Activated T-cell treated with anti-CD3 and anti-CD28 coated beads, Interleukin-2, amount 50 U/mL, for 4 hours (primary cell): ENCODE measurements at regions not wholly inside any gene's neighbourhood (a gene's known extent, or its start where the extent isn't known, plus 50 kb on each side); places are given as distances from the start of the nearest gene placed in this dataset.
A peak's percentile ranks its signal among the peaks of the same experiment; 100 is the strongest.
"Not testable (repeated sequence)": the region's sequence is repeated elsewhere in the genome, so short reads cannot be mapped to it uniquely, and the experiment has no call there.

Source experiments
- ATAC-seq, 2 donors: fragments of 200-7000 bp; cut with Tn5 transposase; one replicate each; pipeline ENCODE4 v1.10.0; 2021
- DNase-seq: peaks from one replicate; pipeline ENCODE4 v3.0.0-alpha.2; 2020
- H3K27me3 Mint-ChIP-seq: one replicate; pipeline ENCODE4 v1.8.0; 2021; ENCODE audit warnings: low read depth, mixed read lengths
- H3K36me3 Mint-ChIP-seq: one replicate; pipeline ENCODE4 v1.8.0; 2022; ENCODE audit warnings: mixed read lengths; ENCODE audit not compliant: insufficient read depth
- H3K4me1 Mint-ChIP-seq: one replicate; pipeline ENCODE4 v1.8.0; 2021; ENCODE audit warnings: low read depth, mixed read lengths
- H3K4me3 Mint-ChIP-seq: one replicate; pipeline ENCODE4 v1.8.0; 2021; ENCODE audit warnings: mild to moderate bottlenecking, moderate library complexity, mixed read lengths
- H3K9me3 Mint-ChIP-seq: one replicate; pipeline ENCODE4 v1.8.0; 2021; ENCODE audit warnings: mixed read lengths

DNA sequence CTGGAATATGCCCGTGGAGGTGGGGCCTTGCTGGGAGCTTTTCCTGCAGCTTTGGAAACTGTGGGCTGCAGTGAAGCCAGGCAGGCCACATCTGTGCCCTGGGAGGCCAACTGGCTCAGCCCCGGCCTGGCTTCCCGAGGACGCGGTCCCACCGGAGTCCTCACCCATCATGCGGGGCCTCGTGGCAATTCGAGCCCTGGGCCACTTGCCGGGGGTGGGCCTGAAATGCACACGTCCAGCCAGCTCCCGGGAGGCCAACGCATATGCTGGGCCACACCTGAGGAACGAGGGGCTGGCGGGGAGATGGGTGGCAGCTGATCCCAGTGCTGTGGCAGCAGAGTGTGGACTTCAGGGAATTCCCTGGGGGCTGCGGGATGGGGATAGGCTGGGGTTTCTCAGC lies 172.4 kb upstream of the GSE1 start:
- Mint-ChIP-seq H3K9me3 (no peaks in the 10 kb centered on the region), H3K36me3 (no peaks in the 10 kb centered on the region), H3K4me1 (peaks cover 1% of the 10 kb centered on the region), H3K27me3 (no peaks in the 10 kb centered on the region), H3K4me3 (no peak overlapping the region)
- no peak for DNase-seq
- ATAC-seq = no peak

DNA sequence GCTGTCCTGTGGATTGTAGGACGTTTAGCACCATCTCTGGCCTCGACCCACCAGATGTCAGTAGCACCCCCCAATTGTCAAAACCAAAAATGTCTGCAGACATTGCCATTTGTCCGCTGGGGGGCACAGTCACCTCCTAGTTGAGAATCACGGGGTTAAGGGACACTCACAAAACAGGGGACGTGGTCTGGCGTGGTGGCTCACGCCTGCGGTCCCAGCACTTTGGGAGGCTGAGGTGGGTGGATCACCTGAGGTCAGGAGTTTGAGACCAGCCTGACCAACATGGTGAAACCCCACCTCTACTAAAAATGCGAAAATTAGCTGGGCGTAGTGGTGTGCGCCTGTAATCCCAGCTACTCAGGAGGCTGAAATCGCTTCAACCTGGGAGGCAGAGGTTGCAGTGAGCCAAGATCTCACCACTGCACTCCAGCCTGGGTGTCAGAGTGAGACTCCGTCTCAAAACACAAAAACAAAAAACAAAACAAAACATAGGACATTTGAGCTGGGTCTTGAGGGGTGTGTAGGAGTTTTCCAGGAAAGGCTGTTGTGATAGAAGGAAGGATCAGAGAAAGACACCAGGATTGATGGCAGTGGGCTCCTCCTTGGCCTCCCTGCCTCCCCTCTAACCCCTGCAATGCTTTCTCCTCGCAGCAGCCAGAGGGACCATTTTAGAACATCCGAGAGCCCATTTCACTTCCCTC lies 171.8 kb upstream of the GSE1 start:
- DNase-seq = no peak
- no peak for ATAC-seq
- Mint-ChIP-seq H3K4me3 (no peak overlapping the region), H3K36me3 (no peaks in the 10 kb centered on the region), H3K27me3 (no peaks in the 10 kb centered on the region), H3K4me1 (peaks cover 1% of the 10 kb centered on the region), H3K9me3 (no peaks in the 10 kb centered on the region)

DNA sequence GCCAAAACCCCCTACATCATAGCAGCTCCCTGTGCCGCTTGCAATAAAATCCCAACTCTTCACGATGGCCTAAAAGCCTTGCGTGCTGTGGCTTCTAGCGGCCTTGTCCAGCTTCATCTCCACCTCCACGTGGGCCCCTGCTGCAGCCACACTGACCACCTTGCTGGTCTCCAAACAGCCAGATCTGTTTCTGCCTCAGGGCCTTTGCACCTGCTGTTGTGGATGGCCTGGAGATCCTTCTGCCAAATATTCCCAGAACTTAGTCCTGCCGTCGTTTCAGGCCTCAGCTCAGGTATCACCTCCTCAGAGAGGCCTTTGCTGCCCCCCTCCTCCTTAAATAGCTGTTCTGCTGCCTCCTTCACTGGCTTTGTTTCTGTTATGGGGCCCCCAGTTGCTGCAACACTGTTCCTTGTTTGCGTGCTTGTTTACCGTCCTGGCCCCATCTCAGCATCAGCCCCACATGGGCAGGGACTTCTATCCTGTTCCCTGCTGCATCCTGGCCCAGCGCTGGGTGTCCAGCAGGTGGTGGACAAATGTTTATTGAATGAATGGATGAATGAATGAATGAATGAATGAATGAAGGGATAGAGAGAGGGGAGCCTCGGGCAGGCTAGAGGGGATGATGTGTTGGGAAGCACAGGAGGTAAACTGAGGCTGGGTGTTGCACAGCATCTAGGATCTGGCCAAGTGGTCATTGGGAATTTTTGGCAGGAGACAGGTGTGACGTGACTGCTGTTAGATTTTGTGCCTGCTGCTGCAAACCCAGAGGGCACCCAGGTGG lies 171.0 kb upstream of the GSE1 start:
- ATAC-seq (no peak), DNase-seq (no peak)
- Mint-ChIP-seq H3K36me3 (no peaks in the 10 kb centered on the region), H3K27me3 (no peaks in the 10 kb centered on the region), H3K9me3 (no peaks in the 10 kb centered on the region), H3K4me3 (no peak overlapping the region), H3K4me1 (peaks cover 1% of the 10 kb centered on the region)

DNA sequence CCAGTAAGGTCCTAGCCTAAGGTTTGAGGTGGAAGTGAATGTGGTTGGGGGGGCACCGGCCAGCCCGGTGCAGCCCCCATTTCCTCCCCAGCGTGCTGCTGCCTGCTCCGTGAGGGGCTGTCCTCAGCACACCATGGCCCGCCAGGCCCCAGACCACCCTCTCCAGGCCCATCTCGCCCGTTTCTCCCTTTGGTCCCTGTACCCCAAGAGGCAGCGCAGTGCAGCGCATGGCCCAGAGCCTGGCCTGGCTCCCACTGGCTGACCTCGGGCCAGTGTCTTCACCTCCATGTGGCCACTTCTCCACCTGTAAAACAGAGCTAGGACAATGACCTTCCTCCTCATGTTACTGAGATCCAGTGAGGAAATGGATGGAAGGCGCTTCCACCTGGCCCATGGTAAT lies 170.0 kb upstream of the GSE1 start:
- DNase-seq = no peak
- Mint-ChIP-seq H3K9me3 (no peaks in the 10 kb centered on the region), H3K4me3 (no peak overlapping the region)

DNA sequence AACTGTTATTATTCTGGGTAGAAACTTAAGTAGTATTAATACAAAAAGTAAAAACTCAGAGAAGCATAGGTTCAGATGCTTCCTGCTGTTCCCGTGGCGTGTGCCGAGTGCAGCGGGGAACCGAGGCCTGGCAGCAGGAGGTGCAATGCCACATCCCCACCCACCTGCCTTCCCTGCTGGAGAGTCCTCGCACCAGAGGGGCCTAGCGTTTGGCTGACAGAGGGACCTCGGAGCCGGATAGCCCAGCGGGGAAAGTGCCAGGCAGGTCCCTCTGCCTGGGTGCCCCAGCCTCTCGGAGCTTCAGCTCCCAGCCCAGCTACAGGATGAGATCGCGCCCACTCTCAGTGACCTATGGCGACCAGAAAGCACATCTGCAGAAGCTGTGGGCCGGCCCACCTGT lies 169.6 kb upstream of the GSE1 start:
- Mint-ChIP-seq H3K4me3 (no peak overlapping the region), H3K36me3 (no peaks in the 10 kb centered on the region), H3K9me3 (no peaks in the 10 kb centered on the region), H3K27me3 (no peaks in the 10 kb centered on the region), H3K4me1 (peaks cover 10% of the 10 kb centered on the region)
- no peak for ATAC-seq
- no peak for DNase-seq

More for the DNA sequence above, 170.0 kb upstream of the GSE1 start:
- ATAC-seq = no peak
- Mint-ChIP-seq H3K27me3 (no peaks in the 10 kb centered on the region), H3K36me3 (no peaks in the 10 kb centered on the region), H3K4me1 (peaks cover 7% of the 10 kb centered on the region)

DNA sequence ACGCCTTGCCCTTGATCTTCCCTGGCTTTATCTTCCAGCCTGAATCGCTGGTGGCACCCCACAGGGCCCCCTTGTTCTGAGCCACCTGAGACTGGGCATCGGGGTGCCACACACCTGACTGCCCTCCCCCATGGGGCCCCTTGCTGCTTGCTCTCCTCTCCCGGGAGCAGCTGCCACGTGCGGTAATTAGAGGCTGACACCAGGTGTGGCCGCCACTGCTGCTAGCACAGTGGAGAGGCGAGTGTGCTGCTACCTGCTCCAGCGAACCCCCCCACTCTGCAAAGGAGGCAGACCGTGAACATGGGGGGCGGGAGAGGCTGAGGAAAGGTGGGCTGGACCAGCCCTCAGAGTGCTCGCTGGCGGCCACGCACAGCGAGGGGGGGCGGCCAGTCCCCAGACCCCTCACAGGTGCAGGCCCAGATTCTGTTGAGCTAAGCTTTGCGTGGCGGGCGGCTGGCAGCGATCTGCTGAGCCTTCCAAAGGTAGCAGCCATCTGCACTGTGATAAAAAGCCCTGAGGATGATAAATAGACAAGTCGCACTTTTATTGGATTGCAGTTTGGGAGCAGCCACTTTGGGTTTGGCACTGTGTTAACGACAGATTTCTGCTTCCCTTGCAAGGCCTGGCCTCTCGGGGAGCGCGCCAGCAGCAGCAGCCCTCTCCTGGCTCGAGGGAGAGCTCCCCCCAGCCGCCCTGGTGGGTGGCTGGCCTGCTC lies 167.9 kb upstream of the GSE1 start:
- Mint-ChIP-seq H3K36me3 (no peaks in the 10 kb centered on the region), H3K4me3 (no peak overlapping the region)

DNA sequence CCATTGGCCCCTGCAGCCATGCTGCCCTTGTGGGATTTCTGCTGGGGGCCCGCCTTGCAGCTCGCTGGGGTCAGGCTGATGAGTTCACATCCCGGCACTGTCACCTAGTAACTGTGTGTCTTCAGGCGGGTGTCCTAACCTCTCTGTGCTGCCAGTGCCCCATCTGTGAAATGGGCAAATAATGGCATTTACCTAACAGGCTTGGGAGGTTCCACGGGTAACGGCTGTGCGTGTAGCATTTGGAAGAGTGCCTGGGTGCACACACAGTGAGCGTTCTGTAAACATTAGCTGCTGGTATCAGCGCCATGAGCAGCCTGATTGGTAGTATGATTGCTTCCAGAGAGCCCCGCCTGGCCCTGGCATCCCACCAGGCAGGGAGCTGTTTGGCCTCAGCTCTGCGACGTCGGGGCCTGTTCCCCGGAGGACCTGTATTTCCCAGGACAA lies 167.3 kb upstream of the GSE1 start:
- H3K4me3 Mint-ChIP-seq = no peak overlapping the region
- DNase-seq (no peak), ATAC-seq (no peak)
- H3K36me3 Mint-ChIP-seq = no peaks in the 10 kb centered on the region
- H3K4me1 Mint-ChIP-seq = peaks cover 24% of the 10 kb centered on the region
- H3K27me3 Mint-ChIP-seq = no peaks in the 10 kb centered on the region
- H3K9me3 Mint-ChIP-seq = no peaks in the 10 kb centered on the region

More for the DNA sequence above, 167.9 kb upstream of the GSE1 start:
- ATAC-seq = no peak
- DNase-seq = no peak
- no peaks in the 10 kb centered on the region for H3K27me3 Mint-ChIP-seq
- H3K4me1 Mint-ChIP-seq = peaks cover 24% of the 10 kb centered on the region
- H3K9me3 Mint-ChIP-seq = no peaks in the 10 kb centered on the region

DNA sequence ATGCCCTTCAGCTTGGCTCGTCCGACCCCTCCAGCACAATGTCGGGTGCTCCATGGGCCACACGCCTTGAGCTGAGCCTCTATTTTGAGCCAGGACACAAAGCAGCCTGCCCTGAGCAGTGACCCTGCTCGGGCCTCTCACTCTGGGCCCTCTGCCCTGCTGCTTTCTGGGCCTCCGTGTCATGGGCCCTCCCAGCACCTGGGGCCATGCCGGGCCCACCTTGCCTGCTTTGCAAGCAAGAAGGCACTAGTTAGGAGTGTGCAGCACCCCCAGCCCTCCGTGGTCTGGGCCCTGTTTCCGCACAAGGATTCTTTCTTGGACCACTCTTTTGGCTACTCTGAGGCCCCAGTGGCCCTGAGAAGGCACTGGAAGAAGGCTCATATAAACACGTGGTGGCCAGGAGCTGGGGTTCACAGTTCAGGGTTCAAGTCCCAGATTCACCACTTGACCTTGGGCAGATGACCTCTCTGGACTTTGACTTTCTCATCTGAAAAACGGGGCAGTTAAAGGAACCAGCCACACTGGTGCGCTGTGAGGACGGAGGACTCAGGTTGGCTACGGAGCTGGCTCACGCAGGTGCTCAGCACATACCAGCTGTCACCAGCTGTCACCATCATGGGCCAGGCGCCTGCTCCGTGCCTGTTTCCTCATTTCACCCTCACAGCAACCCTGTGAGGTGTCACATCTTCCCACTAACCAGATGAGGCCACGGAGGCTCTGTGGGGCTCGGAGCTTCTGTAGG lies 166.0 kb upstream of the GSE1 start:
- no peak overlapping the region for H3K4me3 Mint-ChIP-seq

DNA sequence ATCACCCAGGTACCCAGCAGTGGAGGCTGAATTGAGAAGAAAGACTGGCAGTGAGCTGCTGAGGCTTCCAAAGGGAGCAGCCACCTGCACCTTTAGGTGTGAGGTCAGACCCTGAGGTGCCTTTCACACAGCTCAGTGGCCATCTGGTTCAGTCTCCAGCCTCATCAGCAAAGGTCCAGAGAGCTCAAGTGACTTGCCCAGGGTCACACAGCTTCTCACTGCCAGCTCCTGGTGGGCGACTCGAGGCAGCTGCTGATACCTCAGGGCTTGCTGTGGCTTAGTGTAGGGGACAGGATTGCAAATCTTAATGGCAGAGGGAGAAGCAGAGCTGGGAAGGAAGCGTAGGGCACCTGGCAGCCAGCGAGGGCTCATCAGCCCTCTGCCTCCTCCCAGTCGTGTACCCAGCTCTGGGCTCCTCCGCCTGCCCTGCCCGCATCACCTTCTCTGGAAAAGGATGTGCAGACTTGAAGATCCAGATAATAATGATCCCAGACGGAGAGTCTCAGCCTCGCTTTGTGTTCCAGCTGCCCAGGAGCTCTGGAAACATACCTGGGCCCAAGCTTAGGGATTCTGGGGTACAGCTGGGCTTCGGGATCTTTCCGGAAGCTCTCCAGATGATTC lies 165.3 kb upstream of the GSE1 start:
- no peaks in the 10 kb centered on the region for H3K36me3 Mint-ChIP-seq
- no peak for ATAC-seq
- H3K4me3 Mint-ChIP-seq = no peak overlapping the region
- no peaks in the 10 kb centered on the region for H3K27me3 Mint-ChIP-seq
- H3K4me1 Mint-ChIP-seq = peaks cover 32% of the 10 kb centered on the region
- no peak for DNase-seq
- H3K9me3 Mint-ChIP-seq = no peaks in the 10 kb centered on the region

More for the DNA sequence above, 166.0 kb upstream of the GSE1 start:
- no peak for ATAC-seq
- Mint-ChIP-seq H3K27me3 (no peaks in the 10 kb centered on the region), H3K4me1 (peaks cover 31% of the 10 kb centered on the region), H3K9me3 (no peaks in the 10 kb centered on the region), H3K36me3 (no peaks in the 10 kb centered on the region)
- no peak for DNase-seq

DNA sequence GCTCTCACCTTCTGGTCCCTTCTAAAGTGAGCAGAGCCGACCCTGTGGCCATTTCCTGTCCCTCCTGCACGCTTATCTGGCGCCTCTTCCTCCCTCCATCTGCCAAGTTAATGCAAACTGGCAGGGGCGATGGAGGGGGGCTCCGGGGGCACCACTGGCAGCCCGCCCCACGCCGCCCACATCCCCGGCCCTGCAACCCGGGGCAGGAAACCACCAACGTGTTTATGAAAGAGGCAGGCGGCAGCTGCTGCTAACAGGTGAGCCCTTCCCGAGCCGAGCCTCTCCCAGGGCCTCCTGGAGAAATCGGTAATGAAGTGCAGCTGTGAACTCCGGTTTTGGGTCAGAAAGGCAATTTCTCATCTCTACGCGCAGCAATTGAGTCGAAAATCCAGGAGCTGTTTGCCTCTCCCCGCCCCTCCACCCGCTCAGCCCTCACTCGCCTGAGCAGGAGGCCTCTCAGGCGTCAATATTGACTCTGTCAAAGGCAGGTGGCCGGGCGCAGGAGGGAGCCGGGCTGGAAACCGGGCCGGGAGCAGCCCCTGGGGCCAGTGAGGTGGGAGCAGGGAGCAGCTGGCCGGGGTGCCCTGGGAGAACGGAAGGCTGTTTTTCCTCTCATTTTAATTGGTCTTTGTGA lies 164.4 kb upstream of the GSE1 start:
- no peaks in the 10 kb centered on the region for H3K27me3 Mint-ChIP-seq
- no peaks in the 10 kb centered on the region for H3K9me3 Mint-ChIP-seq
- peak; percentile 29 for DNase-seq
- ATAC-seq = peak; percentile 51 to 56
- H3K4me1 Mint-ChIP-seq = peaks cover 35% of the 10 kb centered on the region
- H3K36me3 Mint-ChIP-seq = no peaks in the 10 kb centered on the region
- H3K4me3 Mint-ChIP-seq = peak overlapping the region; percentile 4

DNA sequence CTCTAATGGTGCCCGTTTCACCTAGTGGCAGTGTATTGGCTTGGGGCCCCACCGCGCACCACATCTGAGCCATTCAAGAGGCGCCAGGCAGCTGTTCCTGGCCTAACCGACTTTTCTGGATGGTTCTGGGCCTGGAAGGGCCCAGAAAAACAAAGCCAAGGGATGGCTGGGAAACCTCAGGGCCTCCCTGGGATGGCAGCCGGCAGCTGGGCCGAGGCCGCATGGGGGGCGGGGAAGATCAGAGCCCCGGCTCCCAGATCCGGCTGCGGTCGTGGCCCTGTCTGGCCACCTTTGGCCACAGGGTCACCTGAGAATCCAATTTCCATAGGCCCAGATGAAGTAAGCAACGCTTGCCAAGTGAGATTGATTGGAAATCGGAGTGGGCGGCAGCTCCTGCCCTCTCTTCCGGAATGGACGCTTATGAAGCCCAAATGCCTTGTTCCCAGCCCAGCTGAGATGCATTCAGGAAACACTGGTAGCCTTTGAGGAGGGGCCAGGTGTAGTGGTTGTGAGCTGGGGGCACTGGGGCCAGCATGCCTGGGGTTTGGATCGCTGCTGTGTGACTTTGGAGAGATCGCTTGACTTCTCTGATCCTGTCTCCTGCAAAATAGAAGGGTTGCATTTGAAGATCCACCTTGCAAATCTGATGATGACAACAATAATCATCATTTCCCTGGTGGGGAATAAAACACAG lies 163.8 kb upstream of the GSE1 start:
- H3K36me3 Mint-ChIP-seq = no peaks in the 10 kb centered on the region
- H3K4me1 Mint-ChIP-seq = peaks cover 35% of the 10 kb centered on the region
- DNase-seq = no peak
- H3K27me3 Mint-ChIP-seq = no peaks in the 10 kb centered on the region
- peak in 1 of 2 donors; percentile 5 for ATAC-seq
- no peaks in the 10 kb centered on the region for H3K9me3 Mint-ChIP-seq
- no peak overlapping the region for H3K4me3 Mint-ChIP-seq

DNA sequence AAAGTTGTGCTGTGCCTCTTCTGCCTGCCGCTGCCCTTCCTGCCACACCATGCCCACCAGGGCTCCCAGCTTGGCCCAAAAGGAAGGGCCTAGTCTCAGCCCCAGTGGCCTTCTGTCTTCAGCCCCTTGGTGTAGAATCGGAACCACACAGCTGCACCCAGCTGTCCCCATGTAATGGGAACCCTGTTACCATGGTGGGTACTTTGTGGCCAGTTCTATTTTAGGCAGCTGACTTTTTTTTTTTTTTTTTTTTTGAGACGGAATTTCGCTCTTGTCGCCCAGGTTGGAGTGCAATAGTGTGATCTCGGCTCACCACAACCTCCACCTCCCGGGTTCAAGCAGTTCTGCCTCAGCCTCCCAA lies 163.3 kb upstream of the GSE1 start:
- no peaks in the 10 kb centered on the region for H3K36me3 Mint-ChIP-seq
- no peaks in the 10 kb centered on the region for H3K27me3 Mint-ChIP-seq
- no peak for DNase-seq
- no peak for ATAC-seq
- H3K4me1 Mint-ChIP-seq = peaks cover 33% of the 10 kb centered on the region
- no peak overlapping the region for H3K4me3 Mint-ChIP-seq
- no peaks in the 10 kb centered on the region for H3K9me3 Mint-ChIP-seq

DNA sequence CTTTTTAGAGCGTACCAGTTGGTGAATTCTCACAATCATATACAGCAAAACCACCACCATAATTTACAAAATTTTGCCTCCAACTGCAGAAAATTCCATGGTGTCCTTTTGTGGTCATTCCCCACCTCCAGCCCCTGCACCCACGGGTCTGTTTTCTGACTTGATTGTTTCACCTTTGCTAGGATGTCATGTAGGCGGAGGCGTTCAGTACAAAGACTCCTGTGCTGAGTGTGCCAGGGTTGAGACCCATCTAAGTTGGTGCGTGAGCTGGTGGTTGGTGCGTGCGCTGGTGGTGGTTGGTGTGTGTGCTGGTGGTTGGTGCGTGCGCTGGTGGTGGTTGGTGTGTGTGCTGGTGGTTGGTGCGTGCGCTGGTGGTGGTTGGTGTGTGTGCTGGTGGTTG lies 162.0 kb upstream of the GSE1 start:
- H3K27me3 Mint-ChIP-seq, ATAC-seq, DNase-seq, H3K36me3 Mint-ChIP-seq, H3K9me3 Mint-ChIP-seq, H3K4me3 Mint-ChIP-seq: not testable (repeated sequence)
- H3K4me1 Mint-ChIP-seq = peaks cover 33% of the 10 kb centered on the region
